Stimulated activated CD4-positive, alpha-beta T cell treated with anti-CD3 and anti-CD28 coated beads, Interleukin-1b, Interleukin-23, amount 100 ng/mL, for 1 hour (primary cell): ENCODE measurements at regions not wholly inside any gene's neighbourhood (a gene's known extent, or its start where the extent isn't known, plus 50 kb on each side); places are given as distances from the start of the nearest gene placed in this dataset.
"Not testable (repeated sequence)": the region's sequence is repeated elsewhere in the genome, so short reads cannot be mapped to it uniquely, and the experiment has no call there.

Experiments
- DNase-seq, 2 donors: peaks; one replicate each; pipeline ENCODE4 v3.0.0-alpha.2; 2020; ENCODE audit warnings: low read depth in 2 of 2

- DNase-seq: no peak
These were observed 591.5 kb upstream of the ID4 start for GRCh38 chr6:19245656-19246055.

- not testable (repeated sequence) for DNase-seq
These were observed 590.0 kb upstream of the ID4 start for GRCh38 chr6:19247181-19247580.

DNA sequence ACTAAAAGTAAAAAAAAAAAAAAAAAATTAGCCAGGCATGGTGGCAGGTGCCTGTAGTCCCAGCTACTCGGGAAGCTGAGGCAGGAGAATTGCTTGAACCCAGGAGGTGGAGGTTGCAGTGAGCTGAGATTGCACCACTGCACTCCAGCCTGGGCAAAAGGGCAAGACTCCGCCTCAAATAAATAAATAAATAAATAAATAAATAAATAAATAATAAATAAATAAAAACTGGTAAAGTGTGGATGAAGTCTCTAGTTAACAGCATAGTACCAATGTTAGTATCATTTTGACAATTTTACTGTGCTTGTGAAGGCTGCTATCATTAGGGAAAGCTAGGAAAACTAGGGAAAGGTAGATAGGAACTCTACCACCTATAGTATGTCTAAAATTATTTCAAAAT, 581.0 kb upstream of the ID4 start:
- DNase-seq: not testable (repeated sequence)

GRCh38 chr6:19261642-19262041, 575.5 kb upstream of the ID4 start:
- no peak for DNase-seq

GRCh38 chr6:19268117-19268516, 569.1 kb upstream of the ID4 start:
- no peak for DNase-seq

GRCh38 chr6:19268718-19269117, 568.5 kb upstream of the ID4 start:
- no peak for DNase-seq

DNA sequence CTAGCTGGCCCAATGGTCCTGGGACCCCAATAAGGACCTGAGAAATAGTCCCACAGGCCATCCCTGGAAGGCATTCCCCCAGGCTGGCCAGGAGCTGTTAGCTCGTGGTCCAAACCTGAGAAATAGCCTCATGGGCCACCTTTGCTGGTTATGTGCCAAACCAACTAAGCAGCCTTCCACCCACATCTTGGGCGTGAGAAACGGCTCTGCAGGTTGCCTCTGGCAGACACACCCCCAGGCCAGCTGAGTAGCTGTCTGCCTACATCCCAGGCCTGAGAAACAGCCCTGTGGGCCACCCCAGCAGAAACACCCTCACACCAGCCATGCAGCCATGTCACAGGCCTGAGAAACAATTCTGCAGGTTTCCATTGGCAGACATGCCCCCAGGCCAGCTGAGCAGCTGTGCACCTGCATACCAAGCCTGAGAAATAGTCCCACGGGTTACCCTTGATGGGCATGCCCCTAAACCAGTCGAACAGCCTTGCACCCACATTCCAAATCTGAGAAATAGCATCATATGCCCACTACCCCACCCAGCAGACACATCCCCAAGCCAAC, 567.8 kb upstream of the ID4 start:
- no peak for DNase-seq

GRCh38 chr6:19270616-19271015, 566.6 kb upstream of the ID4 start:
- no peak for DNase-seq

- DNase-seq: no peak
These were observed 557.9 kb upstream of the ID4 start for GRCh38 chr6:19279273-19279684.

DNA sequence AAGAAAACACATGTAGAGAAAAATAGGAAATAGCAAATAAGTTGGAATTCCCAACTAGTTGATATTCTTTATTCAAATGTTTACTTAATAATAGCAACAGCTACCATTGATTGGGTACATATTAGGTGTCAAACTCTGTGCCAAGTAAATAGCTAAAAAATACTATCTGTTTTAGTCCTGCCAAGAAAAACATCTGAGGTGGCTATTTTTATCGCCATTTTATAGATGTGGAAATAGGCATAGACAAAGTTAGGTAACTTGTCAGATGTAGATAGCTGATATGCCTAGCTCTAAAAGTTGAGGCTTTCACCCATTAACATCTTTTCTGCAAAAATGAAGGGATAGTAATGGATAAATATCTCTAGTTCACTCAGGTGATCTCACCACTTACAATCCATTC, 549.2 kb upstream of the ID4 start:
- DNase-seq: no peak

GRCh38 chr6:19289457-19289856, 547.7 kb upstream of the ID4 start:
- no peak for DNase-seq

- DNase-seq: no peak
These were observed 539.3 kb upstream of the ID4 start for GRCh38 chr6:19297880-19298279.

DNA sequence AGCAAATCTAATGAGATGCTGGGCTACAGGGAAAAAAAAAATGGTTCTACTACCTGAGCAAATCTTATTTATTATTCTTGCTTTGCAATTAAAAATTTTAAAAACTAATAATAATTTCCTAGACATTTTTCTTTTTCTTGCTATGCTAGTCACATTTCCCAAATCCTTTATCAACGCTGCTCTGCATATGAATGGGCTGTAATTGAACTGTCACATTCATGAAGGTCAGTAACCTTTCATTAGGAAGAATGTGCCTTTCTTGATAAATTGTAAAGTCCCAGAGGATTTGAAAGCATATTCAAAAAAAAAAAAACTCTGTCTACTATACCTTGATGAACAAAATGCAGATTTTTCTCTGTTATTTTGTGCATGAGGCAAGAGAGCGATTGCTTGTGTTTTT, 538.7 kb upstream of the ID4 start:
- no peak for DNase-seq

DNA sequence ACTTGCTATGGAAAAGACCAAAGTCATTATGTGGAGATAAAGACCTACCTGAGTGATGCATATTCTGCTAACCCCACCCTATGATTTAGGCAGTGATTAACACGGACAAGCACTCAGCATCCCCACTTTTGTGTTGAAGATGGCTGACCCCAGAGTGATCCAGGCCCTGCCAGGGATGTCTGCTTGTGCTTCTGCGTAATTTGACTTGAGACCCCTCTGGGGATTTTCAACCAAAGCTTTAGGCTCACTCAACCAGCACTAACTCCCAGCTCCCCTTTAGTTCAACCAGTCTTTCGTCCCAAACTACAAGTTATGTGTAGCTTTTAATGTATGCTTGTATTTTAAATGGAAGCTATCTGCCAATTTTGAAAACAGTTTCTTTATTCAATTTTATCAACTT, 538.0 kb upstream of the ID4 start:
- DNase-seq: no peak

DNA sequence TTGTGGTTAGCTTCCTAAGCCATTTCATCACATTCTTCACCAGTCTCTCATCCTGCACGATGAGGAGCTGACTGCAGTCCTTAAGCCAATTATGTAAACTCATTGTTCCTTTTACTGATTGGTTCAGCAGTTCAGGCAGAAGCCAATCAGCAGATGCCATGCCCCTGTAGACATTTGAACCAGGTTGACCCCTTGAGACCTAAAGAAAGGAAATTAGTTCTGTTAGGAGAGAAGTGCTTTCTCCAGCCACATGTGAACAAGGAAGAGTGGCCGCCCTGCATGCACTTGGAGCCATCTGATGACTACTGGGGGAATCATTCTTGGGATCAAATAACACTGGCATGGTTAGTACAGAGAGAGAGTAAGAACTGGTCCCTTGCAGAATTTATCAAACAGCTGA, 535.2 kb upstream of the ID4 start:
- DNase-seq: no peak

DNA sequence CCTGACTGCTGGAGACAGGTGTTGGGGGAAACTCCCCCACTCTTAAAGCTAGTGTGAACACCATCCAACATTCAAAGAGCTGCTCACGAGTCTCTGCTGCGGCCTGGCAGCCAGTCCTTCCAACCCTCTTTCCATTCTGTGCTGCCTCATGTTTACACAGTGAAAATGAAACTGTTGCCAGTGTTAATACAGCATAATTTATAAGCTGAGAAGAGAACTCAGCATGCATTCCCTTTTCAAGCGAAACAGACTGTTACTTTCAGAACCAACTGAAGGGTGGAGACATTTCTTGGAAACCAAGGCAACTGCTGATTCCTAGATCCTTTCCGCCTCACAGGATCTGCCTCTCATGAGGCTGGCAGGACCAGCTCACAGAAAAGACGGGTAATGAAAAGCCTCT, 533.8 kb upstream of the ID4 start:
- DNase-seq: no peak

GRCh38 chr6:19309661-19310060, 527.5 kb upstream of the ID4 start:
- no peak for DNase-seq

DNA sequence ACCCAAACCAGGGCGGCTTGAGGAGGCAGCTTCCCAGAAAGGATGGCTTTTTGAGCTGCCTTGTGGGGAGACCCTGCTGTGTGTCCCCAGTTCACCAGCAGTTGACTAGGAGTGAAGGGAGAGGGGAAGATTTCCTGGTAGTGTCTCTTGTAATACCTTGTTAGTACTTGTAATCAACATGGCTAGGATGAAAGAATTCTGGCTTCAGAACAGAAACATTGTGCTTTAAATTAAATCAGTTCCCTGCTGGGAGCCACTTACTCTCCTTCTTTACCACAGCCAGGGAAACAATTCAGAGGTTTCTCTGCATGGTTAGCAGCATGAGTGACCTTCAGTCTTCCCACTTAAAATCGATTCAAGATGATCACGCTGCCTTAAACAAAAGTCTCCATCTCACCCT, 525.4 kb upstream of the ID4 start:
- no peak for DNase-seq

GRCh38 chr6:19312241-19312978, 524.8 kb upstream of the ID4 start:
- no peak for DNase-seq

DNA sequence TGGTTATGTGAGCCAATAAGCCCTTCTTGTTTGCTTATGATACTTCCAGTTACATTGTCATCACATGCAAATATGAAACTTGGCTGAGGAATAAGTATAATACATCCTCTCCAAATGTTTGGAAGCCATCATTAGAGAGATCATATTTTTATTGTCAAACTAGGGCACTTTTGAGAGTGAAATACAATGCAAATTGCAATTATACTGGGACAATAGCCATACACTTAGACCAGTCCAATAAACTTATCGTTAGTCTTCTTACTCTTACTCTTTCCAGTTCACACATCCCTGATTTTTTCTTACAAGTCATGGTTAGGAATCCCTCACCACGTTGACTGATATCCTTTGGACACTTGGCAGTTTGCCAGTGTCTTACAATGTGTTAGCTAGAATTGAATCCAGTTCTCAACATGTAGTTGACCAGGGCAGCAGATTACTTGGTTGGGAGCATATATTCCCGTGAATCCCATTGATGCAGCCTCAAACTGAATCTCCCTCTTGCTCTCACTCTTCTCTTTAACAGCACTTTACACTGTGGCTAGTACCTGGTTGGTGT, 519.7 kb upstream of the ID4 start:
- no peak for DNase-seq

- no peak for DNase-seq
These were observed 518.2 kb upstream of the ID4 start for GRCh38 chr6:19319005-19319404.

DNA sequence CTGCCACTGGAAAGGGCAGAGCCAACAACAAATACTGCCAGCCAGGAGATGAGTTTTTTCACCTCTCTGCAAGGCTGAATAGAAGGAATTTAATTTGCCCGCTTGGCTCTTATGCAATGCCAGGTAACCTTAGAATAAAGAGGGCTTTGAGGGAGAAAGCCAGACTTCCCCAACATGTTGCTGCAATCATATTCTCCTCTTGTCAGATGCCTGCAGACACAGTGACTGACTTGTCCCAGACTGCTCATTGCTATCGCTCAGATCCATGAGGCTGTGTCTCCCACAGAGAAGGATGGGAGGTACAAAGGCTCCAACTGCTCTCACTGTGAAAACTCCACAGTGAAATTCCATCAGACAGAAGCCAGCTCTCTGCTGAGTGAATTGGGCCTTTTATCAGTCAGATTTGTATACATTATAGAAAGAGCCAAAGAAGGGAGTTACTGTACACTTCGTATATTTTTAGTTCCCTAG, 517.0 kb upstream of the ID4 start:
- no peak for DNase-seq

DNA sequence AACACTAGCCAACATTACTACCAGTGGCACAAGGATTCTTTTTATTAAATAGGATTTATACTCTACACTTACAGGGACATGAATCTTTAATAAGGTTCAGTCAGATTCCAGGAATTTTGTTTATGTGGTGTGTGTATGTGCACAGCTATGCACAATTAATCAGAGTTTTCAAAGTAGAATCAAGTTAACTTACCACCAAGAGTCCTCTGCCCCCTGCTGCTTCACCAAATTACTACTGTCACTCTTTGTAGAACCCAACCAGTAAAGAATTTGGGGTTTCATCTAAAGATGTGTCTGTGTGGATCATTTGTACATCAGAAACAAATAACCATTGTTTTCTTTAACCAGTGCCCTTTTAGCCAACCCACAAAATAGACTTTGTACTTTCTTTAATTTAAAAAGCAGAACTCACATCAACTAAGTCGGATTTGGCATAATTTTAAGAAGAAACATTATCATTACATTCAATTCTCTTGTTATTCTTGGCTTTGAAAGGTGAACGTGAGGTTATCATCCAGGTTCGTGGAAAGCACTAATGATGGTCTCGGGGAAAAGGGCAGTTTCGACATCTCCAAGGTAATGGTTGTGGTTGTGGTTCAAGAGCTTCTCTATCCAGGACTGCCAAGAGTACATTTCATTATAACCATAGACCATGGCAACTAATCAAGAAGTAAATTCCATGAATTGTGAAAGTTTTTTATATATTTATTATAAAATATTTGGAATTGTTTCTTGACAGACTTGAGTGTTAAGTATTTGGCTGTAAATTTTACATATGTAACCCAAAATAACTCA, 514.3 kb upstream of the ID4 start:
- DNase-seq: no peak
